ENCODE measurements at regions not wholly inside any gene's neighbourhood (a gene's known extent, or its start where the extent isn't known, plus 50 kb on each side); places are given as distances from the start of the nearest gene placed in this dataset.
A peak's percentile ranks its signal among the peaks of the same experiment; 100 is the strongest.

- DNase-seq (no peak), ATAC-seq (no peak)
- Histone ChIP-seq H3K4me1 (no peaks in the 10 kb centered on the region), H3K27ac (no peak overlapping the region), H3K27me3 (no peaks in the 10 kb centered on the region), H3K4me3 (no peak overlapping the region), H3K36me3 (no peaks in the 10 kb centered on the region), H3K9me3 (no peaks in the 10 kb centered on the region)
- intact Hi-C loops (cut with DNase I; ENCODE audit: low total_unique reads) (no loop called here), in situ Hi-C loops (cut with MboI; ENCODE audit: low sequenced_read_pairs in 4 of 4) (no loop called here)
- TF ChIP-seq, protein P1, sequence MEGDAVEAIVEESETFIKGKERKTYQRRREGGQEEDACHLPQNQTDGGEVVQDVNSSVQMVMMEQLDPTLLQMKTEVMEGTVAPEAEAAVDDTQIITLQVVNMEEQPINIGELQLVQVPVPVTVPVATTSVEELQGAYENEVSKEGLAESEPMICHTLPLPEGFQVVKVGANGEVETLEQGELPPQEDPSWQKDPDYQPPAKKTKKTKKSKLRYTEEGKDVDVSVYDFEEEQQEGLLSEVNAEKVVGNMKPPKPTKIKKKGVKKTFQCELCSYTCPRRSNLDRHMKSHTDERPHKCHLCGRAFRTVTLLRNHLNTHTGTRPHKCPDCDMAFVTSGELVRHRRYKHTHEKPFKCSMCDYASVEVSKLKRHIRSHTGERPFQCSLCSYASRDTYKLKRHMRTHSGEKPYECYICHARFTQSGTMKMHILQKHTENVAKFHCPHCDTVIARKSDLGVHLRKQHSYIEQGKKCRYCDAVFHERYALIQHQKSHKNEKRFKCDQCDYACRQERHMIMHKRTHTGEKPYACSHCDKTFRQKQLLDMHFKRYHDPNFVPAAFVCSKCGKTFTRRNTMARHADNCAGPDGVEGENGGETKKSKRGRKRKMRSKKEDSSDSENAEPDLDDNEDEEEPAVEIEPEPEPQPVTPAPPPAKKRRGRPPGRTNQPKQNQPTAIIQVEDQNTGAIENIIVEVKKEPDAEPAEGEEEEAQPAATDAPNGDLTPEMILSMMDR (IDR thresholded peaks at IDR 0.05 in 4 of 5, conservative IDR thresholded peaks at IDR 0.05 in 1 of 5) = no peak
- TF ChIP-seq POLR2A (IDR thresholded peaks at IDR 0.05) = no peak
Observed at GRCh38 chrY:7728935-7729317, 817.4 kb upstream of the AMELY start.

DNA sequence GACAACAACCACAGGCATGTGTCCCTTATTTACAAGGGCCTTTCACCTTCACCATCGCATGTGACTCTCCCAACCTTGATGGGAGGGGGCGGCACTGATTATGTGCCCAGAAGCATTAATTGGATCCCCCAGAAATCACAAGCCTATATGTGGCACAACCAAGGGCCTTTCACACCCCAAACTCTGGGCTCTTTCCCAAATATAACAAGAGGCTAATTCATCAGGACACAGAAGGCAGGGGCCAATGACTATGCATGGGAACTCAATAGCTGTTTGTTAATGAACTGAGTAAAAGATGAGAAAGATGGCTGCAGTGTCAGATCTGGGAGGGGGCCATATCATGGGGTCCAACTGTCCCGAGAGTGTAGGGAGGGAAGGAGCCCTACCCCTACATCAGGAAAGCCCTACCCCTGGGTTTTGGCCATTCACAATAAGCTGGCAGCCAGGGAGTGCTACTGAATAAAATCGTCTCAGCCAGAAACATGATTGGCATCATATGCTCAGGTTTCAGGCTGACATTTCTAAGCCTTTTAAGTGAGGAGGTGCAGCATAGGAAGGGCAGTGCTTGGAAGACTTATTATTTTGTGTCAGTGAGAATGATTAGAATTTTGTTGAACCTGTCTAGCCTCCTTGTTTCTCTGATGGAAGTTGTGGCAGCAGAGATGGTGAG, 814.4 kb upstream of the AMELY start:
- Histone ChIP-seq H3K36me3 (no peaks in the 10 kb centered on the region), H3K9me3 (no peaks in the 10 kb centered on the region), H3K27me3 (no peaks in the 10 kb centered on the region), H3K4me1 (no peaks in the 10 kb centered on the region), H3K27ac (no peak overlapping the region), H3K4me3 (no peak overlapping the region)
- no peak for DNase-seq
- TF ChIP-seq POLR2A (IDR thresholded peaks at IDR 0.05) = no peak
- ATAC-seq = no peak
- intact Hi-C loops (cut with DNase I; ENCODE audit: low total_unique reads) (no loop called here), in situ Hi-C loops (cut with MboI; ENCODE audit: low sequenced_read_pairs in 4 of 4) (no loop called here)

GRCh38 chrY:7723991-7724632, 812.6 kb upstream of the AMELY start:
- no peak for DNase-seq
- no peak for TF ChIP-seq POLR2A (IDR thresholded peaks at IDR 0.05)
- TF ChIP-seq, protein P1 (IDR thresholded peaks at IDR 0.05 in 4 of 5, conservative IDR thresholded peaks at IDR 0.05 in 1 of 5) = no peak
- no peak for ATAC-seq
- Histone ChIP-seq H3K36me3 (no peaks in the 10 kb centered on the region), H3K4me3 (no peak overlapping the region), H3K9me3 (no peaks in the 10 kb centered on the region), H3K4me1 (no peaks in the 10 kb centered on the region), H3K27me3 (no peaks in the 10 kb centered on the region), H3K27ac (no peak overlapping the region)
- in situ Hi-C loops (cut with MboI; ENCODE audit: low sequenced_read_pairs in 4 of 4) = no loop called here
- intact Hi-C loops (cut with DNase I; ENCODE audit: low total_unique reads) = no loop called here

- H3K4me3 ChIP-seq = no peak overlapping the region
- no peaks in the 10 kb centered on the region for H3K27me3 ChIP-seq
- ATAC-seq = no peak
- TF ChIP-seq, protein P1 (IDR thresholded peaks at IDR 0.05 in 4 of 5, conservative IDR thresholded peaks at IDR 0.05 in 1 of 5) = no peak
- TF ChIP-seq POLR2A (IDR thresholded peaks at IDR 0.05) = no peak
- no peaks in the 10 kb centered on the region for H3K4me1 ChIP-seq
- intact Hi-C loops (cut with DNase I; ENCODE audit: low total_unique reads) = no loop called here
- no peaks in the 10 kb centered on the region for H3K9me3 ChIP-seq
- H3K27ac ChIP-seq = no peak overlapping the region
- in situ Hi-C loops (cut with MboI; ENCODE audit: low sequenced_read_pairs in 4 of 4) = no loop called here
- H3K36me3 ChIP-seq = no peaks in the 10 kb centered on the region
- no peak for DNase-seq
Observed at GRCh38 chrY:7723127-7723526, 811.6 kb upstream of the AMELY start.

DNA sequence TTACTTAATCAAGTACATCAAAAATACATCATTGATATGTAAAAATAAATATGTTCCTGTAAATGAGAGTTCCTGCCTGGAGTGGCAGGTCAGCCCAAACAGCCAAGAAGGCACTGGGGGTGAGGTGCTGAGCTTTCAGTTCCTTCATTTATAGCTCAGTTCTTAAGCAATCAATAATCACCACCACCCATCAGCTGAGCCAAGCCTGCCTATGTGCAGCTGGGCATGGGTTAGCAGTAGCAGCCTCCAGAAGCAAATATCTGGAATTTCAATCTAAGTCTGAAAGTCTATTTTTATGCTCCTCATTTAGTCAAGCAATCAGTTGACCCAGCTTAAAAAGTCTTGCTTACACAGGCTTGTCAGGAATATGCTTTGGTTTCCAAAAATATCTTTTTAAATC, 811.0 kb upstream of the AMELY start:
- ATAC-seq = no peak
- peak in 1 of 2 donors; percentile 17 for DNase-seq
- no peaks in the 10 kb centered on the region for H3K9me3 ChIP-seq
- no peak for TF ChIP-seq POLR2A (IDR thresholded peaks at IDR 0.05)
- TF ChIP-seq, protein P1 (IDR thresholded peaks at IDR 0.05 in 4 of 5, conservative IDR thresholded peaks at IDR 0.05 in 1 of 5) = no peak
- no peak overlapping the region for H3K4me3 ChIP-seq
- intact Hi-C loops (cut with DNase I; ENCODE audit: low total_unique reads) = no loop called here
- no peaks in the 10 kb centered on the region for H3K27me3 ChIP-seq
- in situ Hi-C loops (cut with MboI; ENCODE audit: low sequenced_read_pairs in 4 of 4) = no loop called here
- H3K36me3 ChIP-seq = no peaks in the 10 kb centered on the region
- H3K27ac ChIP-seq = no peak overlapping the region
- no peaks in the 10 kb centered on the region for H3K4me1 ChIP-seq

Data from gastrocnemius medialis (tissue), 4 donors.